Type B pancreatic cell (in vitro differentiated cells): ENCODE measurements at regions not wholly inside any gene's neighbourhood (a gene's known extent, or its start where the extent isn't known, plus 50 kb on each side); places are given as distances from the start of the nearest gene placed in this dataset.

Experiments
- DNase-seq: peaks from one replicate; pipeline ENCODE4 v3.0.0; 2021; ENCODE audit warnings: mixed read lengths; ENCODE audit not compliant: unreplicated experiment; ENCODE audit errors: extremely low spot score
- H3K27ac Mint-ChIP-seq: 2 replicates; pipeline ENCODE4 v1.8.0; 2021; ENCODE audit warnings: mild to moderate bottlenecking, mixed read lengths
- H3K27me3 Mint-ChIP-seq: 2 replicates; pipeline ENCODE4 v1.8.0; 2021; ENCODE audit warnings: mixed read lengths
- H3K36me3 Mint-ChIP-seq: 2 replicates; pipeline ENCODE4 v1.8.0; 2021; ENCODE audit warnings: mixed read lengths
- H3K4me1 Mint-ChIP-seq: one replicate; pipeline ENCODE4 v1.8.0; 2021; ENCODE audit warnings: mixed read lengths; ENCODE audit not compliant: unreplicated experiment
- H3K4me3 Mint-ChIP-seq: 2 replicates; pipeline ENCODE4 v1.8.0; 2021; ENCODE audit warnings: mild to moderate bottlenecking, mixed read lengths
- H3K9me3 Mint-ChIP-seq: 2 replicates; pipeline ENCODE4 v1.8.0; 2021; ENCODE audit warnings: mixed read lengths
- CTCF ChIP-seq: fragments of 200-600 bp; sonication (generic); conservative IDR thresholded peaks from 2 replicates; pipeline ENCODE4 v1.5.0; 2021; ENCODE audit warnings: antibody characterized with exemption, mild to moderate bottlenecking

- H3K36me3 Mint-ChIP-seq = no peaks in the 10 kb centered on the region
Measured at GRCh38 chr2:144694456-144694855, 174.5 kb upstream of the ZEB2 start.

GRCh38 chr2:144693179-144693578 is 173.3 kb upstream of the ZEB2 start:
- H3K27ac Mint-ChIP-seq = no peak overlapping the region
- no peaks in the 10 kb centered on the region for H3K36me3 Mint-ChIP-seq
- H3K4me3 Mint-ChIP-seq = no peak overlapping the region
- peaks cover 3% of the 10 kb centered on the region for H3K9me3 Mint-ChIP-seq
- no peaks in the 10 kb centered on the region for H3K27me3 Mint-ChIP-seq
- peaks cover 9% of the 10 kb centered on the region for H3K4me1 Mint-ChIP-seq
- no peak for DNase-seq
- no peak for TF ChIP-seq CTCF

More at GRCh38 chr2:144694456-144694855, 174.5 kb upstream of the ZEB2 start:
- DNase-seq = no peak
- no peak for TF ChIP-seq CTCF
- Mint-ChIP-seq H3K4me3 (no peak overlapping the region), H3K9me3 (peaks cover 3% of the 10 kb centered on the region), H3K27ac (no peak overlapping the region), H3K4me1 (peaks cover 9% of the 10 kb centered on the region), H3K27me3 (no peaks in the 10 kb centered on the region)

- no peaks in the 10 kb centered on the region for H3K36me3 Mint-ChIP-seq
- H3K9me3 Mint-ChIP-seq = peaks cover 3% of the 10 kb centered on the region
Measured at GRCh38 chr2:144692661-144693060, 172.7 kb upstream of the ZEB2 start.

GRCh38 chr2:144690771-144691170 is 170.9 kb upstream of the ZEB2 start:
- TF ChIP-seq CTCF = no peak
- peaks cover 9% of the 10 kb centered on the region for H3K4me1 Mint-ChIP-seq
- no peak overlapping the region for H3K27ac Mint-ChIP-seq
- H3K36me3 Mint-ChIP-seq = no peaks in the 10 kb centered on the region
- peaks cover 7% of the 10 kb centered on the region for H3K27me3 Mint-ChIP-seq
- no peak overlapping the region for H3K4me3 Mint-ChIP-seq
- no peaks in the 10 kb centered on the region for H3K9me3 Mint-ChIP-seq
- no peak for DNase-seq

More at GRCh38 chr2:144692661-144693060, 172.7 kb upstream of the ZEB2 start:
- Mint-ChIP-seq H3K4me3 (no peak overlapping the region), H3K27ac (no peak overlapping the region), H3K4me1 (peaks cover 9% of the 10 kb centered on the region), H3K27me3 (no peaks in the 10 kb centered on the region)
- TF ChIP-seq CTCF = no peak
- DNase-seq = no peak

GRCh38 chr2:144686518-144687215 is 166.7 kb upstream of the ZEB2 start:
- peaks cover 12% of the 10 kb centered on the region for H3K4me1 Mint-ChIP-seq
- H3K27ac Mint-ChIP-seq = no peak overlapping the region
- H3K36me3 Mint-ChIP-seq = no peaks in the 10 kb centered on the region
- no peak overlapping the region for H3K4me3 Mint-ChIP-seq
- TF ChIP-seq CTCF = no peak
- no peaks in the 10 kb centered on the region for H3K9me3 Mint-ChIP-seq
- H3K27me3 Mint-ChIP-seq = peaks cover 11% of the 10 kb centered on the region
- no peak for DNase-seq
